HG02852 (cell line): ENCODE measurements at regions not wholly inside any gene's neighbourhood (a gene's known extent, or its start where the extent isn't known, plus 50 kb on each side); places are given as distances from the start of the nearest gene placed in this dataset.
A peak's percentile ranks its signal among the peaks of the same experiment; 100 is the strongest.
"Not testable (repeated sequence)": the region's sequence is repeated elsewhere in the genome, so short reads cannot be mapped to it uniquely, and the experiment has no call there.

Experiments
- ATAC-seq: cut with Tn5 transposase; IDR thresholded peaks from one replicate; pipeline ENCODE4 v1.9.1; 2021; ENCODE audit warnings: mild to moderate bottlenecking, moderate library complexity; ENCODE audit not compliant: unreplicated experiment

GRCh38 chr4:116688536-116688935 is 396.8 kb downstream of the TRAM1L1 start:
- ATAC-seq = no peak

- no peak for ATAC-seq
Measured at GRCh38 chr4:116668190-116668589, 417.2 kb downstream of the TRAM1L1 start.

- ATAC-seq = no peak
Measured at GRCh38 chr4:116665716-116666115, 419.7 kb downstream of the TRAM1L1 start.

- no peak for ATAC-seq
Measured at GRCh38 chr4:116664198-116664597, 421.2 kb downstream of the TRAM1L1 start.

GRCh38 chr4:116639070-116639577 is 446.3 kb downstream of the TRAM1L1 start:
- ATAC-seq = no peak

- no peak for ATAC-seq
Measured at GRCh38 chr4:116638592-116638991, 446.8 kb downstream of the TRAM1L1 start.

- ATAC-seq = peak; percentile 99
Measured at GRCh38 chr4:116636917-116637316, 448.5 kb downstream of the TRAM1L1 start.

- no peak for ATAC-seq
Measured at GRCh38 chr4:116632269-116632668, 453.1 kb downstream of the TRAM1L1 start.

GRCh38 chr4:116628598-116628997 is 456.8 kb downstream of the TRAM1L1 start:
- no peak for ATAC-seq

GRCh38 chr4:116627545-116627944 is 457.8 kb downstream of the TRAM1L1 start:
- no peak for ATAC-seq

GRCh38 chr4:116619508-116619907 is 465.9 kb downstream of the TRAM1L1 start:
- ATAC-seq = not testable (repeated sequence)

- no peak for ATAC-seq
Measured at GRCh38 chr4:116618638-116619037, 466.7 kb downstream of the TRAM1L1 start.

GRCh38 chr4:116603096-116603495 is 482.3 kb downstream of the TRAM1L1 start:
- no peak for ATAC-seq

GRCh38 chr4:116599859-116600258 is 485.5 kb downstream of the TRAM1L1 start:
- ATAC-seq = no peak

GRCh38 chr4:116598980-116599789 is 486.2 kb downstream of the TRAM1L1 start:
- ATAC-seq = no peak

- ATAC-seq = no peak
Measured at GRCh38 chr4:116598155-116598979, 487.0 kb downstream of the TRAM1L1 start.

- no peak for ATAC-seq
Measured at GRCh38 chr4:116590648-116591047, 494.7 kb downstream of the TRAM1L1 start.

GRCh38 chr4:116588783-116589182 is 496.6 kb downstream of the TRAM1L1 start:
- ATAC-seq = no peak

GRCh38 chr4:116585246-116585645 is 500.1 kb downstream of the TRAM1L1 start:
- no peak for ATAC-seq

GRCh38 chr4:116577321-116577720 is 508.1 kb downstream of the TRAM1L1 start:
- ATAC-seq = no peak

GRCh38 chr4:116573540-116573939 is 511.8 kb downstream of the TRAM1L1 start:
- no peak for ATAC-seq

GRCh38 chr4:116561768-116562167 is 523.6 kb downstream of the TRAM1L1 start:
- no peak for ATAC-seq
